MCF 10A (cell line): ENCODE measurements at regions not wholly inside any gene's neighbourhood (a gene's known extent, or its start where the extent isn't known, plus 50 kb on each side); places are given as distances from the start of the nearest gene placed in this dataset.

Experiments used
- BruUV-seq: library from RNA; stranded (reverse); fragments of 400-500 nt; replicated peaks from 2 replicates; lab custom pipeline; 2021; lab: Mats Ljungman, UMichigan
- CTCF ChIA-PET: fragments of 300-600 bp; sonication (Branson Sonifier 250); formaldehyde crosslinking; extraction: SDS; loops from one replicate; lab custom pipeline; 2021; ENCODE audit warnings: antibody characterized with exemption, inconsistent platforms; lab: Yijun Ruan, JAX
- POLR2A ChIA-PET: fragments of 300-600, 350-650 bp; sonication (Branson Sonifier 250); formaldehyde crosslinking; extraction: SDS; loops from one replicate; lab custom pipeline; 2020; ENCODE audit warnings: antibody characterized with exemption, inconsistent platforms; lab: Yijun Ruan, JAX
- DNase-seq: peaks from one replicate; pipeline ENCODE4 v3.0.0-alpha.2; 2018; ENCODE audit not compliant: unreplicated experiment
- H3K27ac Mint-ChIP-seq: one replicate; pipeline ENCODE4 v1.8.0; 2022; ENCODE audit warnings: mild to moderate bottlenecking, low read depth, mixed read lengths; ENCODE audit not compliant: unreplicated experiment
- H3K27me3 Mint-ChIP-seq: one replicate; pipeline ENCODE4 v1.8.0; 2022; ENCODE audit warnings: mixed read lengths; ENCODE audit not compliant: insufficient read depth, unreplicated experiment
- H3K36me3 Mint-ChIP-seq: one replicate; pipeline ENCODE4 v1.8.0; 2022; ENCODE audit warnings: mild to moderate bottlenecking, moderate library complexity, mixed read lengths; ENCODE audit not compliant: insufficient read depth, unreplicated experiment
- H3K4me1 Mint-ChIP-seq: one replicate; pipeline ENCODE4 v1.8.0; 2022; ENCODE audit warnings: mixed read lengths; ENCODE audit not compliant: insufficient read depth, unreplicated experiment
- H3K4me3 Mint-ChIP-seq: one replicate; pipeline ENCODE4 v1.8.0; 2022; ENCODE audit warnings: mild to moderate bottlenecking, moderate library complexity, mixed read lengths; ENCODE audit not compliant: unreplicated experiment
- H3K9me3 Mint-ChIP-seq: one replicate; pipeline ENCODE4 v1.8.0; 2022; ENCODE audit warnings: mixed read lengths; ENCODE audit not compliant: unreplicated experiment
- CTCF ChIP-seq: fragments of 200-600 bp; IDR thresholded peaks from one replicate; pipeline ENCODE4 v1.8.0; 2022; ENCODE audit warnings: antibody characterized with exemption, mild to moderate bottlenecking; ENCODE audit not compliant: unreplicated experiment
- intact Hi-C: fragments of 100-400 bp; cut with micrococcal nuclease; formaldehyde crosslinking; loops from 2 replicates; pipeline ENCODE4 v1.14.1; 2022

- Mint-ChIP-seq H3K27me3 (no peaks in the 10 kb centered on the region), H3K9me3 (no peaks in the 10 kb centered on the region), H3K36me3 (no peaks in the 10 kb centered on the region), H3K27ac (no peak overlapping the region), H3K4me1 (peaks cover 8% of the 10 kb centered on the region), H3K4me3 (no peak overlapping the region)
- POLR2A ChIA-PET: interaction anchor here (1.7 to 1.8 kb wide), 2 partner anchors 10 to 38 kb away, joined by 3 to 6 read pairs; no protein-coding TSS in a partner anchor
- no TSS peak for BruUV-seq
- no peak for DNase-seq
- intact Hi-C loops: no loop called here
- TF ChIP-seq CTCF: no peak
- CTCF ChIA-PET: interaction anchor here (0.5 to 1.1 kb wide), 4 partner anchors 73 to 567 kb away, joined by 3 read pairs; no protein-coding TSS in a partner anchor
Measured at GRCh38 chr3:30435861-30436331, 170.5 kb upstream of the TGFBR2 start.

- H3K4me1 Mint-ChIP-seq: peaks cover 13% of the 10 kb centered on the region
- H3K4me3 Mint-ChIP-seq: no peak overlapping the region
- no peak overlapping the region for H3K27ac Mint-ChIP-seq
- TF ChIP-seq CTCF: no peak
- ChIA-PET CTCF (interaction anchor here (0.6 kb wide), 1 partner anchor 44 kb away, joined by 3 read pairs; no protein-coding TSS in a partner anchor), POLR2A (no interaction called here)
- intact Hi-C loops: no loop called here
- no peaks in the 10 kb centered on the region for H3K27me3 Mint-ChIP-seq
- H3K9me3 Mint-ChIP-seq: no peaks in the 10 kb centered on the region
- DNase-seq: peak; percentile 71
- no peaks in the 10 kb centered on the region for H3K36me3 Mint-ChIP-seq
- no TSS peak for BruUV-seq
Measured at GRCh38 chr3:30437171-30437601, 169.2 kb upstream of the TGFBR2 start.

- no TSS peak for BruUV-seq
- no peaks in the 10 kb centered on the region for H3K9me3 Mint-ChIP-seq
- H3K36me3 Mint-ChIP-seq: no peaks in the 10 kb centered on the region
- no peak for TF ChIP-seq CTCF
- no peak overlapping the region for H3K4me3 Mint-ChIP-seq
- POLR2A ChIA-PET: no interaction called here
- H3K27me3 Mint-ChIP-seq: no peaks in the 10 kb centered on the region
- H3K4me1 Mint-ChIP-seq: peaks cover 13% of the 10 kb centered on the region
- CTCF ChIA-PET: no interaction called here
- H3K27ac Mint-ChIP-seq: no peak overlapping the region
- DNase-seq: no peak
- intact Hi-C loops: no loop called here
Measured at GRCh38 chr3:30438126-30438525, 168.3 kb upstream of the TGFBR2 start.

GRCh38 chr3:30439451-30440053 is 166.8 kb upstream of the TGFBR2 start:
- no peaks in the 10 kb centered on the region for H3K27me3 Mint-ChIP-seq
- no peak overlapping the region for H3K4me3 Mint-ChIP-seq
- BruUV-seq: no TSS peak
- no peak overlapping the region for H3K27ac Mint-ChIP-seq
- no peaks in the 10 kb centered on the region for H3K36me3 Mint-ChIP-seq
- CTCF ChIA-PET: no interaction called here
- POLR2A ChIA-PET: no interaction called here
- DNase-seq: no peak
- intact Hi-C loops: no loop called here
- no peak for TF ChIP-seq CTCF
- peaks cover 13% of the 10 kb centered on the region for H3K4me1 Mint-ChIP-seq
- no peaks in the 10 kb centered on the region for H3K9me3 Mint-ChIP-seq
